Upper lobe of right lung (tissue), 1 donor: ENCODE measurements at regions not wholly inside any gene's neighbourhood (a gene's known extent, or its start where the extent isn't known, plus 50 kb on each side); places are given as distances from the start of the nearest gene placed in this dataset.
A peak's percentile ranks its signal among the peaks of the same experiment; 100 is the strongest.
"Not testable (repeated sequence)": the region's sequence is repeated elsewhere in the genome, so short reads cannot be mapped to it uniquely, and the experiment has no call there.

Experiments used
- ATAC-seq: fragments of 200-7000 bp; cut with Tn5 transposase; one replicate; pipeline ENCODE4 v1.9.1; 2020; ENCODE audit warnings: mild to moderate bottlenecking, moderate library complexity
- DNase-seq: peaks from one replicate; pipeline ENCODE4 v3.0.0-alpha.2; 2020
- H3K27ac ChIP-seq: fragments of 200-600 bp; one replicate; pipeline ENCODE4 v1.8.0; 2022
- H3K27me3 ChIP-seq: fragments of 200-600 bp; one replicate; pipeline ENCODE4 v1.8.0; 2022; ENCODE audit warnings: mild to moderate bottlenecking
- H3K36me3 ChIP-seq: fragments of 200-600 bp; one replicate; pipeline ENCODE4 v1.8.0; 2022
- H3K4me1 ChIP-seq: fragments of 200-600 bp; one replicate; pipeline ENCODE4 v1.8.0; 2022
- H3K4me3 ChIP-seq: fragments of 200-600 bp; one replicate; pipeline ENCODE4 v1.8.0; 2022; ENCODE audit warnings: mild to moderate bottlenecking
- H3K9me3 ChIP-seq: fragments of 200-600 bp; one replicate; pipeline ENCODE4 v1.8.0; 2022
- CTCF ChIP-seq: fragments of 200-600 bp; IDR thresholded peaks from one replicate; pipeline ENCODE4 v1.8.0; 2022; ENCODE audit warnings: antibody characterized with exemption
- intact Hi-C: fragments of 100-400 bp; cut with DNase I; formaldehyde crosslinking; loops from one replicate; pipeline ENCODE4 v1.11.0; 2022
- donor health status: DM: no; HTN: yes; CAD: no; lungs with severe emphysema.

GRCh38 chrX:78822157-78822690 lies 74.7 kb downstream of the LPAR4 start:
- Histone ChIP-seq H3K9me3 (no peaks in the 10 kb centered on the region), H3K27me3 (no peaks in the 10 kb centered on the region), H3K4me1 (no peaks in the 10 kb centered on the region), H3K4me3 (no peak overlapping the region), H3K27ac (no peak overlapping the region), H3K36me3 (no peaks in the 10 kb centered on the region)
- no peak for DNase-seq
- TF ChIP-seq CTCF = no peak
- intact Hi-C loops = no loop called here
- no peak for ATAC-seq

GRCh38 chrX:78831523-78831922 lies 84.0 kb downstream of the LPAR4 start:
- intact Hi-C loops = no loop called here
- DNase-seq (no peak), ATAC-seq (no peak)
- Histone ChIP-seq H3K27ac (no peak overlapping the region), H3K9me3 (no peaks in the 10 kb centered on the region), H3K36me3 (no peaks in the 10 kb centered on the region), H3K4me1 (no peaks in the 10 kb centered on the region), H3K27me3 (no peaks in the 10 kb centered on the region), H3K4me3 (no peak overlapping the region)
- no peak for TF ChIP-seq CTCF

- DNase-seq (no peak), ATAC-seq (no peak)
- Histone ChIP-seq H3K9me3 (no peaks in the 10 kb centered on the region), H3K4me1 (no peaks in the 10 kb centered on the region), H3K4me3 (no peak overlapping the region), H3K27me3 (no peaks in the 10 kb centered on the region), H3K36me3 (no peaks in the 10 kb centered on the region), H3K27ac (no peak overlapping the region)
- intact Hi-C loops = no loop called here
- no peak for TF ChIP-seq CTCF
Observed at GRCh38 chrX:78838709-78839108, 91.2 kb downstream of the LPAR4 start.

- TF ChIP-seq CTCF = no peak
- no peaks in the 10 kb centered on the region for H3K36me3 ChIP-seq
- no peaks in the 10 kb centered on the region for H3K4me1 ChIP-seq
- DNase-seq = no peak
- no peak overlapping the region for H3K27ac ChIP-seq
- no peaks in the 10 kb centered on the region for H3K27me3 ChIP-seq
- no peak for ATAC-seq
- H3K4me3 ChIP-seq = no peak overlapping the region
- intact Hi-C loops = no loop called here
- H3K9me3 ChIP-seq = no peaks in the 10 kb centered on the region
Observed at GRCh38 chrX:78839711-78840110, 92.2 kb downstream of the LPAR4 start.

GRCh38 chrX:78844218-78844617 lies 96.7 kb downstream of the LPAR4 start:
- DNase-seq, H3K27ac ChIP-seq, H3K4me3 ChIP-seq, H3K36me3 ChIP-seq, H3K9me3 ChIP-seq, H3K4me1 ChIP-seq, ATAC-seq, intact Hi-C loops, H3K27me3 ChIP-seq: not testable (repeated sequence)

GRCh38 chrX:78881248-78881647 lies 63.9 kb upstream of the P2RY10 start:
- H3K9me3 ChIP-seq, H3K36me3 ChIP-seq, H3K4me3 ChIP-seq, H3K4me1 ChIP-seq, H3K27ac ChIP-seq, ATAC-seq, DNase-seq, intact Hi-C loops, H3K27me3 ChIP-seq: not testable (repeated sequence)

- H3K27me3 ChIP-seq = no peaks in the 10 kb centered on the region
- intact Hi-C loops = no loop called here
- no peak overlapping the region for H3K27ac ChIP-seq
- no peaks in the 10 kb centered on the region for H3K36me3 ChIP-seq
- no peak overlapping the region for H3K4me3 ChIP-seq
- DNase-seq (no peak), ATAC-seq (no peak)
- peak; percentile 23 for TF ChIP-seq CTCF
- H3K4me1 ChIP-seq = no peaks in the 10 kb centered on the region
- no peaks in the 10 kb centered on the region for H3K9me3 ChIP-seq
Observed at GRCh38 chrX:78886550-78886949, 58.6 kb upstream of the P2RY10 start.
